MM.1S (cell line): ENCODE measurements at regions not wholly inside any gene's neighbourhood (a gene's known extent, or its start where the extent isn't known, plus 50 kb on each side); places are given as distances from the start of the nearest gene placed in this dataset.

ENCODE experiments used
- DNase-seq: peaks from one replicate; pipeline ENCODE4 v3.0.0-alpha.2; 2015
- H2AFZ ChIP-seq: fragments of 300-600 bp; sonication (generic); 2 replicates; pipeline ENCODE4 v1.6.0; 2016; ENCODE audit warnings: antibody characterized with exemption, low read length
- H3F3A ChIP-seq: fragments of 300-600 bp; sonication (generic); 2 replicates; pipeline ENCODE4 v1.6.1; 2016; ENCODE audit warnings: mild to moderate bottlenecking, antibody characterized with exemption, low read length, moderate library complexity, mixed read lengths; ENCODE audit not compliant: insufficient read depth
- H3K27ac ChIP-seq: fragments of 300-600 bp; sonication (generic); 2 replicates; pipeline ENCODE4 v1.5.1; 2016; ENCODE audit warnings: mild to moderate bottlenecking, low read length
- H3K27me3 ChIP-seq: fragments of 300-600 bp; sonication (generic); replicated peaks from 2 replicates; pipeline ENCODE4 v1.6.0; 2016; ENCODE audit warnings: low read length; ENCODE audit not compliant: insufficient read depth
- H3K36me3 ChIP-seq: fragments of 300-600 bp; sonication (generic); replicated peaks from 2 replicates; pipeline ENCODE4 v1.6.1; 2016; ENCODE audit warnings: mild to moderate bottlenecking, low read length, mixed read lengths; ENCODE audit not compliant: insufficient read depth
- H3K4me1 ChIP-seq: fragments of 300-600 bp; sonication (generic); 2 replicates; pipeline ENCODE4 v1.6.1; 2016; ENCODE audit warnings: low read length, mixed read lengths
- H3K4me2 ChIP-seq: fragments of 300-600 bp; sonication (generic); 2 replicates; pipeline ENCODE4 v1.6.0; 2016; ENCODE audit warnings: low read depth, low read length
- H3K4me3 ChIP-seq: fragments of 300-600 bp; sonication (generic); 2 replicates; pipeline ENCODE4 v1.5.1; 2016; ENCODE audit warnings: low read length, mixed read lengths
- H3K79me2 ChIP-seq: fragments of 300-600 bp; sonication (generic); 2 replicates; pipeline ENCODE4 v1.6.1; 2016; ENCODE audit warnings: mixed run types, low read length, mixed read lengths
- H3K9ac ChIP-seq: fragments of 300-600 bp; sonication (generic); 2 replicates; pipeline ENCODE4 v1.6.1; 2016; ENCODE audit warnings: low read length, mixed read lengths
- H3K9me2 ChIP-seq: fragments of 300-600 bp; sonication (generic); replicated peaks from 2 replicates; pipeline ENCODE4 v1.6.1; 2016; ENCODE audit warnings: mild to moderate bottlenecking, low read length, mixed read lengths; ENCODE audit not compliant: insufficient read depth
- H3K9me3 ChIP-seq: fragments of 300-600 bp; sonication (generic); replicated peaks from 2 replicates; pipeline ENCODE4 v1.6.1; 2016; ENCODE audit warnings: mild to moderate bottlenecking, low read length, mixed read lengths; ENCODE audit not compliant: insufficient read depth
- H4K20me1 ChIP-seq: fragments of 300-600 bp; sonication (generic); 2 replicates; pipeline ENCODE4 v1.6.1; 2016; ENCODE audit warnings: mild to moderate bottlenecking, low read length, moderate library complexity, mixed read lengths; ENCODE audit not compliant: insufficient read depth
- CTCF ChIP-seq: fragments of 300-600 bp; sonication (generic); IDR thresholded peaks from 2 replicates; pipeline ENCODE4 v1.5.1; 2016; ENCODE audit warnings: antibody characterized with exemption, low read length, mixed read lengths
- EZH2 ChIP-seq: fragments of 300-600 bp; sonication (generic); optimal IDR thresholded peaks from 2 replicates; pipeline ENCODE3; 2017; ENCODE audit warnings: low read depth, mild to moderate bottlenecking, antibody characterized with exemption, low read length, mixed read lengths
- EZH2phosphoT487 ChIP-seq: fragments of 300-600 bp; sonication (generic); IDR thresholded peaks from 2 replicates; pipeline ENCODE4 v1.6.1; 2018; ENCODE audit warnings: antibody characterized with exemption, low read length

- Histone ChIP-seq H3K4me3 (no peak overlapping the region), H4K20me1 (no peaks in the 10 kb centered on the region), H3K27ac (no peak overlapping the region), H3K4me2 (no peak overlapping the region), H3K36me3 (no peaks in the 10 kb centered on the region), H3K79me2 (no peaks in the 10 kb centered on the region), H2AFZ (no peak overlapping the region), H3K9me2 (no peaks in the 10 kb centered on the region), H3K4me1 (no peaks in the 10 kb centered on the region), H3K9me3 (no peaks in the 10 kb centered on the region), H3F3A (no peaks in the 10 kb centered on the region), H3K9ac (no peak overlapping the region), H3K27me3 (no peaks in the 10 kb centered on the region)
- no peak for TF ChIP-seq CTCF
- TF ChIP-seq EZH2phosphoT487, result no peak
- TF ChIP-seq EZH2, result no peak
- no peak for DNase-seq
Measured at GRCh38 chr11:115886422-115886733, 382.2 kb upstream of the CADM1 start.

GRCh38 chr11:115885535-115886421, 381.6 kb upstream of the CADM1 start:
- H3K4me1 ChIP-seq, result no peaks in the 10 kb centered on the region
- no peaks in the 10 kb centered on the region for H3K36me3 ChIP-seq
- H3K4me2 ChIP-seq, result no peak overlapping the region
- no peak overlapping the region for H3K4me3 ChIP-seq
- H3K79me2 ChIP-seq, result no peaks in the 10 kb centered on the region
- no peaks in the 10 kb centered on the region for H3K27me3 ChIP-seq
- no peak overlapping the region for H3K9ac ChIP-seq
- no peaks in the 10 kb centered on the region for H3K9me3 ChIP-seq
- H3K9me2 ChIP-seq, result no peaks in the 10 kb centered on the region
- no peak for TF ChIP-seq CTCF
- TF ChIP-seq EZH2phosphoT487, result no peak
- no peak for TF ChIP-seq EZH2
- no peaks in the 10 kb centered on the region for H4K20me1 ChIP-seq
- H2AFZ ChIP-seq, result no peak overlapping the region
- H3F3A ChIP-seq, result no peaks in the 10 kb centered on the region
- H3K27ac ChIP-seq, result no peak overlapping the region
- no peak for DNase-seq

GRCh38 chr11:115884800-115885534, 380.8 kb upstream of the CADM1 start:
- Histone ChIP-seq H3K9me3 (no peaks in the 10 kb centered on the region), H3K27me3 (no peaks in the 10 kb centered on the region), H3K79me2 (no peaks in the 10 kb centered on the region), H3K4me1 (no peaks in the 10 kb centered on the region), H3K36me3 (no peaks in the 10 kb centered on the region), H3K4me3 (no peak overlapping the region), H3K9ac (no peak overlapping the region), H4K20me1 (no peaks in the 10 kb centered on the region), H2AFZ (no peak overlapping the region), H3K27ac (no peak overlapping the region), H3F3A (no peaks in the 10 kb centered on the region), H3K9me2 (no peaks in the 10 kb centered on the region), H3K4me2 (no peak overlapping the region)
- TF ChIP-seq EZH2phosphoT487 (no peak), EZH2 (no peak), CTCF (no peak)
- DNase-seq, result no peak
